CD8-positive, alpha-beta memory T cell (primary cell): ENCODE measurements at regions not wholly inside any gene's neighbourhood (a gene's known extent, or its start where the extent isn't known, plus 50 kb on each side); places are given as distances from the start of the nearest gene placed in this dataset.

Experiments
- CTCF ChIA-PET: fragments of 350-600 bp; sonication (Branson Sonifier 250); formaldehyde crosslinking; loops from one replicate; lab custom pipeline; 2021; ENCODE audit warnings: antibody characterized with exemption; lab: Charles Lee
- POLR2A ChIA-PET: fragments of 350-600 bp; sonication (Branson Sonifier 250); formaldehyde crosslinking; loops from one replicate; lab custom pipeline; 2021; ENCODE audit warnings: antibody characterized with exemption; lab: Charles Lee
- DNase-seq, 5 donors: peaks; one replicate each; pipeline versions ENCODE4 v3.0.0 to v3.0.0-alpha.2; 2020 to 2022; ENCODE audit warnings: mixed read lengths in 1 of 5
- H3K27ac ChIP-seq: one replicate; pipeline ENCODE4 v1.7.0; 2013; ENCODE audit warnings: low read depth, mild to moderate bottlenecking, low read length, moderate library complexity
- H3K27me3 ChIP-seq: 2 replicates; pipeline ENCODE4 v1.7.0; 2013; ENCODE audit warnings: low read length, mild to moderate bottlenecking; ENCODE audit not compliant: insufficient read depth, poor library complexity, severe bottlenecking
- H3K36me3 ChIP-seq: 2 replicates; pipeline ENCODE4 v1.7.0; 2013; ENCODE audit warnings: mild to moderate bottlenecking, low read length, moderate library complexity; ENCODE audit not compliant: insufficient read depth
- H3K4me1 ChIP-seq: 2 replicates; pipeline ENCODE4 v1.7.0; 2013; ENCODE audit warnings: mild to moderate bottlenecking, low read length, moderate library complexity; ENCODE audit not compliant: insufficient read depth
- H3K4me3 ChIP-seq: 2 replicates; pipeline ENCODE4 v1.7.0; 2013; ENCODE audit warnings: mild to moderate bottlenecking, low read length
- H3K9me3 ChIP-seq: 2 replicates; pipeline ENCODE4 v1.7.0; 2013; ENCODE audit warnings: mild to moderate bottlenecking, low read length
- H3K27ac Mint-ChIP-seq, 8 donors: one replicate each; pipeline ENCODE4 v1.8.0; 2020 to 2021; ENCODE audit warnings: mixed read lengths in 8 of 8, mild to moderate bottlenecking in 6 of 8, inconsistent platforms in 3 of 8, moderate library complexity in 3 of 8
- H3K27me3 Mint-ChIP-seq, 2 donors: one replicate each; pipeline ENCODE4 v1.8.0; 2020 to 2021; ENCODE audit warnings: mixed read lengths in 2 of 2, mild to moderate bottlenecking in 1 of 2, moderate library complexity in 1 of 2
- H3K36me3 Mint-ChIP-seq, 3 donors: one replicate each; pipeline ENCODE4 v1.8.0; 2020 to 2021; ENCODE audit warnings: mixed read lengths in 3 of 3, inconsistent platforms in 1 of 3, mild to moderate bottlenecking in 1 of 3
- H3K4me1 Mint-ChIP-seq, 3 donors: one replicate each; pipeline ENCODE4 v1.8.0; 2020 to 2021; ENCODE audit warnings: mixed read lengths in 3 of 3, inconsistent platforms in 1 of 3, mild to moderate bottlenecking in 1 of 3
- H3K4me3 Mint-ChIP-seq, 7 donors: one replicate each; pipeline ENCODE4 v1.8.0; 2020 to 2021; ENCODE audit warnings: mixed read lengths in 7 of 7, mild to moderate bottlenecking in 6 of 7, moderate library complexity in 4 of 7, inconsistent platforms in 2 of 7
- H3K9me3 Mint-ChIP-seq, 5 donors: one replicate each; pipeline ENCODE4 v1.8.0; 2020 to 2022; ENCODE audit warnings: mixed read lengths in 5 of 5, mild to moderate bottlenecking in 3 of 5, moderate library complexity in 2 of 5, inconsistent platforms in 1 of 5

GRCh38 chr2:217412277-217412676 is 552.4 kb upstream of the TNP1 start:
- Histone ChIP-seq H3K4me3 (no peak overlapping the region), H3K4me1 (no peaks in the 10 kb centered on the region), H3K36me3 (no peaks in the 10 kb centered on the region), H3K27me3 (no peaks in the 10 kb centered on the region), H3K9me3 (no peaks in the 10 kb centered on the region), H3K27ac (no peak overlapping the region)
- peaks cover 0 to 1% (median 0%) of the 10 kb centered on the region in 5 donors for H3K9me3 Mint-ChIP-seq
- no peaks in the 10 kb centered on the region for H3K4me1 Mint-ChIP-seq
- CTCF ChIA-PET, result no interaction called here
- no peak for DNase-seq
- no peak overlapping the region for H3K27ac Mint-ChIP-seq
- peaks cover 0 to 2% (median 0%) of the 10 kb centered on the region in 3 donors for H3K36me3 Mint-ChIP-seq
- H3K4me3 Mint-ChIP-seq, result no peak overlapping the region
- POLR2A ChIA-PET, result no interaction called here
- H3K27me3 Mint-ChIP-seq, result peaks cover 0 to 1% of the 10 kb centered on the region in 2 donors

- Mint-ChIP-seq H3K4me1 (no peaks in the 10 kb centered on the region), H3K36me3 (peaks cover 0 to 2% (median 0%) of the 10 kb centered on the region in 3 donors), H3K4me3 (no peak overlapping the region), H3K9me3 (peaks cover 0 to 2% (median 0%) of the 10 kb centered on the region in 5 donors), H3K27ac (no peak overlapping the region), H3K27me3 (peaks cover 0 to 1% of the 10 kb centered on the region in 2 donors)
- POLR2A ChIA-PET, result no interaction called here
- no peak overlapping the region for H3K27ac ChIP-seq
- H3K4me1 ChIP-seq, result no peaks in the 10 kb centered on the region
- no peak overlapping the region for H3K4me3 ChIP-seq
- H3K27me3 ChIP-seq, result no peaks in the 10 kb centered on the region
- no peak for DNase-seq
- no peaks in the 10 kb centered on the region for H3K36me3 ChIP-seq
- H3K9me3 ChIP-seq, result no peaks in the 10 kb centered on the region
- CTCF ChIA-PET, result no interaction called here
Observed at GRCh38 chr2:217410681-217410960, 550.8 kb upstream of the TNP1 start.

- Histone ChIP-seq H3K4me3 (no peak overlapping the region), H3K27ac (no peak overlapping the region), H3K4me1 (no peaks in the 10 kb centered on the region), H3K27me3 (no peaks in the 10 kb centered on the region), H3K9me3 (no peaks in the 10 kb centered on the region), H3K36me3 (no peaks in the 10 kb centered on the region)
- CTCF ChIA-PET, result no interaction called here
- Mint-ChIP-seq H3K4me1 (peaks cover 0 to 3% (median 0%) of the 10 kb centered on the region in 3 donors), H3K4me3 (no peak overlapping the region), H3K36me3 (peaks cover 0 to 2% (median 0%) of the 10 kb centered on the region in 3 donors), H3K9me3 (peaks cover 0 to 2% (median 0%) of the 10 kb centered on the region in 5 donors), H3K27ac (no peak overlapping the region), H3K27me3 (peaks cover 0 to 1% of the 10 kb centered on the region in 2 donors)
- POLR2A ChIA-PET, result no interaction called here
- no peak for DNase-seq
Observed at GRCh38 chr2:217409949-217410680, 550.3 kb upstream of the TNP1 start.

- no peak overlapping the region for H3K27ac Mint-ChIP-seq
- no peaks in the 10 kb centered on the region for H3K36me3 Mint-ChIP-seq
- Histone ChIP-seq H3K9me3 (no peaks in the 10 kb centered on the region), H3K36me3 (no peaks in the 10 kb centered on the region), H3K4me3 (no peak overlapping the region), H3K27me3 (no peaks in the 10 kb centered on the region), H3K27ac (no peak overlapping the region), H3K4me1 (no peaks in the 10 kb centered on the region)
- POLR2A ChIA-PET, result no interaction called here
- CTCF ChIA-PET, result no interaction called here
- H3K4me3 Mint-ChIP-seq, result no peak overlapping the region
- no peaks in the 10 kb centered on the region for H3K27me3 Mint-ChIP-seq
- H3K9me3 Mint-ChIP-seq, result peaks cover 0 to 2% (median 0%) of the 10 kb centered on the region in 5 donors
- peaks cover 0 to 4% (median 0%) of the 10 kb centered on the region in 3 donors for H3K4me1 Mint-ChIP-seq
- DNase-seq, result no peak
Observed at GRCh38 chr2:217407362-217407761, 547.5 kb upstream of the TNP1 start.

- Mint-ChIP-seq H3K4me3 (no peak overlapping the region), H3K36me3 (no peaks in the 10 kb centered on the region), H3K27me3 (no peaks in the 10 kb centered on the region), H3K4me1 (peaks cover 6 to 14% (median 9%) of the 10 kb centered on the region in 3 donors), H3K9me3 (peaks cover 0 to 5% (median 0%) of the 10 kb centered on the region in 5 donors), H3K27ac (no peak overlapping the region)
- Histone ChIP-seq H3K9me3 (no peaks in the 10 kb centered on the region), H3K27me3 (no peaks in the 10 kb centered on the region), H3K36me3 (no peaks in the 10 kb centered on the region), H3K4me1 (no peaks in the 10 kb centered on the region), H3K27ac (no peak overlapping the region), H3K4me3 (no peak overlapping the region)
- DNase-seq, result no peak
- ChIA-PET CTCF (no interaction called here), POLR2A (no interaction called here)
Observed at GRCh38 chr2:217404236-217404760, 544.4 kb upstream of the TNP1 start.

GRCh38 chr2:217402761-217403383 is 543.0 kb upstream of the TNP1 start:
- Mint-ChIP-seq H3K9me3 (peaks cover 0 to 5% (median 0%) of the 10 kb centered on the region in 5 donors), H3K27ac (no peak overlapping the region), H3K4me3 (no peak overlapping the region), H3K27me3 (no peaks in the 10 kb centered on the region), H3K4me1 (peaks cover 15 to 28% (median 22%) of the 10 kb centered on the region in 3 donors), H3K36me3 (no peaks in the 10 kb centered on the region)
- DNase-seq, result no peak
- Histone ChIP-seq H3K4me3 (no peak overlapping the region), H3K36me3 (no peaks in the 10 kb centered on the region), H3K4me1 (peaks cover 4% of the 10 kb centered on the region), H3K27me3 (no peaks in the 10 kb centered on the region), H3K27ac (no peak overlapping the region), H3K9me3 (no peaks in the 10 kb centered on the region)
- ChIA-PET CTCF (no interaction called here), POLR2A (no interaction called here)

- Mint-ChIP-seq H3K4me3 (no peak overlapping the region), H3K27ac (no peak overlapping the region), H3K36me3 (no peaks in the 10 kb centered on the region), H3K9me3 (peaks cover 0 to 3% (median 0%) of the 10 kb centered on the region in 5 donors), H3K4me1 (peaks cover 15 to 28% (median 22%) of the 10 kb centered on the region in 3 donors), H3K27me3 (no peaks in the 10 kb centered on the region)
- H3K9me3 ChIP-seq, result no peaks in the 10 kb centered on the region
- no peaks in the 10 kb centered on the region for H3K27me3 ChIP-seq
- H3K4me1 ChIP-seq, result peaks cover 4% of the 10 kb centered on the region
- H3K36me3 ChIP-seq, result no peaks in the 10 kb centered on the region
- CTCF ChIA-PET, result no interaction called here
- H3K27ac ChIP-seq, result no peak overlapping the region
- POLR2A ChIA-PET, result no interaction called here
- H3K4me3 ChIP-seq, result no peak overlapping the region
- no peak for DNase-seq
Observed at GRCh38 chr2:217402144-217402543, 542.3 kb upstream of the TNP1 start.

GRCh38 chr2:217399291-217399690 is 539.4 kb upstream of the TNP1 start:
- POLR2A ChIA-PET, result no interaction called here
- peaks cover 4% of the 10 kb centered on the region for H3K4me1 ChIP-seq
- no peaks in the 10 kb centered on the region for H3K36me3 ChIP-seq
- DNase-seq, result no peak
- no peaks in the 10 kb centered on the region for H3K36me3 Mint-ChIP-seq
- no peak overlapping the region for H3K27ac ChIP-seq
- CTCF ChIA-PET, result no interaction called here
- peaks cover 0 to 3% (median 0%) of the 10 kb centered on the region in 5 donors for H3K9me3 Mint-ChIP-seq
- no peak overlapping the region for H3K4me3 ChIP-seq
- no peaks in the 10 kb centered on the region for H3K27me3 Mint-ChIP-seq
- no peaks in the 10 kb centered on the region for H3K9me3 ChIP-seq
- no peak overlapping the region for H3K27ac Mint-ChIP-seq
- no peaks in the 10 kb centered on the region for H3K27me3 ChIP-seq
- H3K4me3 Mint-ChIP-seq, result peak overlapping the region in 1 of 7 donors; percentile 42
- H3K4me1 Mint-ChIP-seq, result peaks cover 15 to 24% (median 22%) of the 10 kb centered on the region in 3 donors
